HAP-1 (cell line): ENCODE measurements at regions not wholly inside any gene's neighbourhood (a gene's known extent, or its start where the extent isn't known, plus 50 kb on each side); places are given as distances from the start of the nearest gene placed in this dataset.

Experiments used
- DNase-seq, 2 experiments: peaks; one replicate each; pipeline ENCODE4 v3.0.0-alpha.2; 2016 to 2020; ENCODE audit warnings: low spot score in 2 of 2
- H3K27me3 ChIP-seq: fragments of 250-450 bp; sonication (Bioruptor Pico); 2 replicates; pipeline ENCODE4 v1.5.1; 2020; ENCODE audit warnings: low read depth, mild to moderate bottlenecking, moderate library complexity
- H3K36me3 ChIP-seq: fragments of 250-450 bp; sonication (Bioruptor Pico); replicated peaks from 2 replicates; pipeline ENCODE4 v1.5.1; 2020; ENCODE audit warnings: mild to moderate bottlenecking
- H3K4me1 ChIP-seq: fragments of 250-450 bp; sonication (Bioruptor Pico); 2 replicates; pipeline ENCODE4 v1.5.1; 2020; ENCODE audit warnings: mild to moderate bottlenecking
- H3K4me3 ChIP-seq: fragments of 250-450 bp; sonication (Bioruptor Pico); 2 replicates; pipeline ENCODE4 v1.5.1; 2020; ENCODE audit warnings: mild to moderate bottlenecking, moderate library complexity
- H3K9me3 ChIP-seq: fragments of 250-450 bp; sonication (Bioruptor Pico); 2 replicates; pipeline ENCODE4 v1.5.1; 2020; ENCODE audit warnings: mild to moderate bottlenecking, moderate library complexity
- in situ Hi-C: fragments of 300-500 bp; cut with MboI; formaldehyde crosslinking; loops from 3 replicates; pipeline ENCODE4 v1.14.3; 2020; ENCODE audit warnings: low sequenced_read_pairs, inconsistent platforms, mixed read lengths

DNA sequence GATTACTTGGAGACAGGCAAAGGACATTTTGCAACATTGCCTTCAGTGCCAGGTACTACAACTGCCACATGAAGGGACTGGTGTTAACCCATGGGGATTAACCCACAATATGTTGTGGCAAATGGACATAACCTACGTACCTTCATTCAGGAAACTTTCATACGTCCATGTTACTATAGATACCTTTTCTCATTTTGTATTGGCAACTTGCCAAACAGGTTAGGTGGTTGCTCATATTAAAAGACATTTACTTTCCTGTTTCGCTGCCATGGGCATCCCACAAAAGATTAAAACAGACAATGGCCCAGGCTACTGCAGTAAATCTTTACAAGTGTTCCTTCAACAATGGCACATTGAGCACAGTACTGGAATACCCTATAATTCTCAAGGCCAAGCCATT is 925.3 kb downstream of the SLITRK6 start:
- Histone ChIP-seq H3K4me3 (no peak overlapping the region), H3K9me3 (no peaks in the 10 kb centered on the region), H3K4me1 (no peaks in the 10 kb centered on the region; the same call in none of the 2 replicates), H3K36me3 (no peaks in the 10 kb centered on the region), H3K27me3 (no peaks in the 10 kb centered on the region)
- in situ Hi-C loops, result no loop called here
- DNase-seq, result peak in 1 of 2 experiments; percentile 27

DNA sequence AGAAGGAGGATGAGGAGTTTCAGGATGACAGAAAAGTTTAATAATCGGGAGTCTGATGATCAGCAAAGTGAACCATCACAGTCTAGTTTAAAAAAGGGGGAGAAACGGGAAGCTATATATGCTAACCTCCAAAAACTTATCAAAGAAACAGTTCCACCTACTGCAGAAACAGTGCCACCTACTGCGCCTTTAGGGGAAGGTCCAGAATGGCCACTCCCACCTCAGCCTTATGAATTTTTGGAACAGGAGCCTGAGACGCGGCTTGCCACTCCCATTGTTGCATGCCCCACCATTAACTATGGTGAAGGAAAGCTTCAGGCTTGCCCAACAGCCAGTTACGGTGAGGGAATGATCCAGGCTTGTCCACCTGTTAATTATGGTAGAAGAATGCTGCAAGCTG is 929.0 kb downstream of the SLITRK6 start:
- Histone ChIP-seq H3K4me3 (no peak overlapping the region), H3K9me3 (no peaks in the 10 kb centered on the region), H3K27me3 (no peaks in the 10 kb centered on the region), H3K36me3 (no peaks in the 10 kb centered on the region), H3K4me1 (peaks cover 6% of the 10 kb centered on the region)
- peak; percentile 19 to 59 for DNase-seq
- in situ Hi-C loops, result no loop called here

DNA sequence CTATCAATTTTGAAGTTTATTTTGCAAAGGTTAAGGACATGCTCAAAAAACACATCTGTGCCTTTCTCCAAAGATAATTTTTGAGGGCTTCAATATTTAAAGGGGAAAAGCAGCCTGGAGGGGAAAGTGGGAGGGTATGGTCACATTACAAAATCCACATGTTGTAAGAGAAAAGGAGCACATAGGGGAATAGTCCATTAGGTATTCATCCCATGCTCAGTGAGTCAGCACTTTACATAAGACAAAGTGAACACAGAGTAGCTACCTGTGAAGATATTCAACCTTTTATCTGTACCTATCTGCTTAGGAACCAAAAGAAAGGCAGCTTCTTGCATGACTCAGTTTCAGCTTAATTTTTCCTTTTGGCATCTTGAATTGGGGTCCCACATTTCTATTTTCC is 932.0 kb downstream of the SLITRK6 start:
- Histone ChIP-seq H3K9me3 (no peaks in the 10 kb centered on the region), H3K4me3 (no peak overlapping the region), H3K4me1 (peaks cover 9% of the 10 kb centered on the region), H3K36me3 (no peaks in the 10 kb centered on the region), H3K27me3 (no peaks in the 10 kb centered on the region)
- DNase-seq, result no peak
- in situ Hi-C loops, result no loop called here

DNA sequence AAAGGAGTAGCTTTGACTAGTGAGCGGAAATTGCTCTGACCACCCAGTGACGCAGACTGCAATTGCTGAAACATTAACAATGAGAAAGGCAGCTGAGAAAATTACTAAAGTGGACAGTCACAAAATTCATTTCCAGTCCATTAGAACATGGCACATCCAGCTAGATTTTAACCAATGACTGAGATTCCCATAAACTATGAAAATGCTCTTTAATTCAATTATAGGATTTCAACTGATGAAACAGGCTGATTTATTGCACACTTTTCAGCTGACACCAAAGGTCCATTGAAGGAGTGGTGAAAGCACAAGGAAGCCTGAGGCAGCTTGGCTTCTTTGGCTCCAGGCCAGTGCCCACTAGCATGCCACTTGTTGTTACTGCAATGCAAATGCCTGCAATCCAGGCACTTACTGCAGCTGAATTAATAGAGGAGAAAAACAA is 933.4 kb downstream of the SLITRK6 start:
- DNase-seq, result peak; percentile 5 to 64
- H3K27me3 ChIP-seq, result no peaks in the 10 kb centered on the region
- H3K36me3 ChIP-seq, result no peaks in the 10 kb centered on the region
- no peaks in the 10 kb centered on the region for H3K9me3 ChIP-seq
- no peak overlapping the region for H3K4me3 ChIP-seq
- in situ Hi-C loops, result no loop called here
- H3K4me1 ChIP-seq, result peaks cover 9% of the 10 kb centered on the region

DNA sequence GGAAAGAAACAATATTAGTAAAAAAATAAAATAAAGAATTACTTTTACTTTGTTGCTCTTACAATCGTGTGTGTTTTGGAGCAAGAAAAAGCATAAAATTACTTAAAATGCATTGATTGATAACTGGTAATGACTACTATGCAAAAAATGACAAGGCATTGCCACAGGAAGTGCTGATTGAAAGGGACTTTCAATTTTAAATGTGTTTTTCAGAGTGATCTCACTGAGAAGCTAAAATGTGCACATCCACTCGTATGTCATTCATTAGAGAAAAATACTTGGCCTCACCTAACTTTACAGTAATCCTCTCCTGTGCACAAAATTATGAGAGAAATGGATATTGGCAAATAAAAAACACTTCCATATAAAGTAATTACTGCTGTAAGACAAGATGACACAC is 934.9 kb downstream of the SLITRK6 start:
- H3K36me3 ChIP-seq, result no peaks in the 10 kb centered on the region
- peaks cover 9% of the 10 kb centered on the region for H3K4me1 ChIP-seq
- no peaks in the 10 kb centered on the region for H3K9me3 ChIP-seq
- H3K27me3 ChIP-seq, result no peaks in the 10 kb centered on the region
- no peak overlapping the region for H3K4me3 ChIP-seq
- no peak for DNase-seq
- in situ Hi-C loops, result no loop called here

DNA sequence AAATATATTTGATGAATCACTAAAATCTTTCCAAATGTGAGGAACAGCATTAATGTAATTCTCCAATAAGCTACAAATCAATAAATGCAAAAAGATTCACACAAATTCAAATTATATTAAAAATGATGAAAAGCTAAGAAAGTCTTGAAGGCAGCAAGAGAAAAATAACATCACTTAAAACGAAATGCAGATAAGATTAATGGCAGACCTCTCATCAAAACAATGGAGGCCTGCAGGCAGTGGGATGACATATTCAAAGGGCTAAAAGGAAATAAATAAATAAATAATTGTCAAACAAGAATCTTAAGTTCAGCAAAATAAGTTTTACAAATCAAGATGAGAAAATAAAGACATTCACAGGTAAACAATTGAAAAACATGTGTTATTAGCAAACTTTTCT is 952.1 kb downstream of the SLITRK6 start:
- no peaks in the 10 kb centered on the region for H3K27me3 ChIP-seq
- peaks cover 8% of the 10 kb centered on the region for H3K4me1 ChIP-seq
- in situ Hi-C loops, result no loop called here
- no peak for DNase-seq
- H3K4me3 ChIP-seq, result no peak overlapping the region
- H3K9me3 ChIP-seq, result no peaks in the 10 kb centered on the region
- no peaks in the 10 kb centered on the region for H3K36me3 ChIP-seq

DNA sequence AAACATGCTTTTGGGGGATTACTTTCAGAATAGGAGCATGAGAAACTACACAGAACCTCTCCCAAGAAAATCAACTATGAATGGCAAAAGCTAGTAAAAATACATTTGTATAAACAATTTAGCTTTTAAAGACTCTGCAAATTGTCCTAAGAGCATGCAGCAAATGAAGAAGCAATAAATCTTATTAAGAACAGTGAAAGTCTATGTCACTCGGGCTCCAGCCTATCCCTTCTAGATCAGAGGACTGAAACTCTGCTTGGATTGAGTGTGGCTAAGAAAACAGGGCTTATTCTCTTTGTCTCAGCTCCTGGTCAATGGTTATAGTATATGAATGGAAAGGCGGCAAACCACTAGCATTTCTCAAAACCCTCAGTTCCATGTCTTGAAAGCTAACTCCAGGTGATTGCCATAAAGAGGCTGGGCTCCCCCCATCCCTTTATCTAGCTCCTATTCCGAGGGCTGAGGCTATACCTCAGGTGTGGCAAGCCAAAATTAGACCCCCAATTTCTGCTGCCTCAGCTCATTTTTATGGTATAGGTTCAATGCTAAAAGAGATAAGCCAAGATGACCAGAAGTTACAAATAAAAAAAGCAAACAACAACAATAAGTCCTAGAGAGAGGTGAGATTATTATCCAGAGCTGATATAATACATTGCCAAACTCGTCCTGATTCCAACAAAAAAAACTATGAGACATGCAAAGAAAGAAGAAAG is 953.2 kb downstream of the SLITRK6 start:
- no peaks in the 10 kb centered on the region for H3K27me3 ChIP-seq
- H3K4me3 ChIP-seq, result no peak overlapping the region
- peak; percentile 47 to 82 for DNase-seq
- in situ Hi-C loops, result no loop called here
- no peaks in the 10 kb centered on the region for H3K36me3 ChIP-seq
- no peaks in the 10 kb centered on the region for H3K9me3 ChIP-seq
- H3K4me1 ChIP-seq, result peaks cover 8% of the 10 kb centered on the region

DNA sequence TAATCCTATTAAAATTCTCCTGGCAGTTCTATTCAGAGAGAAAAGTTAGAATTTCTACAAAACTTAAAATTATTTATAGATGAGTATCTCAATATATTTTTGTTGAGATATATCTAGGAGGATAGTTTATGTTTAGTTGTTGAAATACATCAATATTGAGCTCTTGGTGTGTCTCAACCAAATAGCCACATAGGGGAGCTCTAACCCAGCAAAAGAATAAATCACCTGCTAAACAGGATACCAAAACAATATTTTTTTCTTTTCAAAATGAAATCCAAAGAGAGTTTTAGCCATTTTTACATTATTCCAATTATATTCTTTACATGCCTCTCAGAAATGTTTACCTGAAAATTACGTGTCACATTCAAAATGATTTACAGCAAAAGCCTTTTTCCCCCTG is 954.7 kb downstream of the SLITRK6 start:
- DNase-seq, result peak; percentile 24 to 40

DNA sequence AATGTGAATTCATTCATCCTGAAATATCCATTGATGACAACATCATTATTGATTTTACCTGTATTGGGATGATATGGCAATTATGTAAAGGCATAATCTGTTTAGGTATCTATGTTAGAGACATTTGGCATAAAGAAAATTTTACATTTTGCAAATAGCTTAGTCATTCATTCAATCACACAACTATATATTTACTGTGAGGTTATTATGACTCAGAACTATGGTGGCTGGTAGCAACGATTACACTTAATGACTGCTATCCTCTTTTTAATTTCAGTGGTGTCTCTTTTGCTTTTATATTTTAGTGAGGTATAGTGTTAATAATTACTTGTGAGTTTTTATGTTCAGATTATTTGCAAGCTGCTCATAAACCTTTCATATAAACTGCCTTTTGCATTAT is 955.9 kb downstream of the SLITRK6 start:
- no peak overlapping the region for H3K4me3 ChIP-seq
- no peak for DNase-seq
- no peaks in the 10 kb centered on the region for H3K27me3 ChIP-seq
- H3K36me3 ChIP-seq, result no peaks in the 10 kb centered on the region
- in situ Hi-C loops, result no loop called here
- H3K4me1 ChIP-seq, result peaks cover 8% of the 10 kb centered on the region
- H3K9me3 ChIP-seq, result no peaks in the 10 kb centered on the region

More for the DNA sequence above, 954.7 kb downstream of the SLITRK6 start:
- no peaks in the 10 kb centered on the region for H3K27me3 ChIP-seq
- no peaks in the 10 kb centered on the region for H3K36me3 ChIP-seq
- H3K4me1 ChIP-seq, result peaks cover 8% of the 10 kb centered on the region
- no peaks in the 10 kb centered on the region for H3K9me3 ChIP-seq
- in situ Hi-C loops, result no loop called here
- H3K4me3 ChIP-seq, result no peak overlapping the region

DNA sequence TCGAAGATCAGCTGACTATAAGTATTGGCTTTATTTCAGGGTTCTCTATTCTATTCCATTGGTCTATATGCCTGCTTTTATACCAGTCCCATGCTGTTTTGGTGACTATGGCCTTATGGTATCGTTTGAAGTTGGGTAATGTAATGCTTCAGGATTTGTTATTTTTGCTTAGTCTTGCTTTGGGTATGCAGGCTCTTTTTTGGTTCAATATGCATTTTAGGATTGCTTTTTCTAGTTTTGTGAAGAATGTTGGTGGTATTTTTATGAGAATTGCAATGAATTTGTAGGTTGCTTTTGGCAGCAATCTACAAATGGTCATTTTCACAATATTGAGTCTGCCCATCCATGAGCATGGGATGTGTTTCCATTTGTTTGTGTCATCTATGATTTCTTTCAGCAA is 951.9 kb upstream of the SLITRK1 start:
- DNase-seq, result no peak
- Histone ChIP-seq H3K9me3 (no peaks in the 10 kb centered on the region), H3K4me1 (no peaks in the 10 kb centered on the region), H3K27me3 (no peaks in the 10 kb centered on the region), H3K4me3 (no peak overlapping the region), H3K36me3 (no peaks in the 10 kb centered on the region)
- in situ Hi-C loops, result no loop called here

DNA sequence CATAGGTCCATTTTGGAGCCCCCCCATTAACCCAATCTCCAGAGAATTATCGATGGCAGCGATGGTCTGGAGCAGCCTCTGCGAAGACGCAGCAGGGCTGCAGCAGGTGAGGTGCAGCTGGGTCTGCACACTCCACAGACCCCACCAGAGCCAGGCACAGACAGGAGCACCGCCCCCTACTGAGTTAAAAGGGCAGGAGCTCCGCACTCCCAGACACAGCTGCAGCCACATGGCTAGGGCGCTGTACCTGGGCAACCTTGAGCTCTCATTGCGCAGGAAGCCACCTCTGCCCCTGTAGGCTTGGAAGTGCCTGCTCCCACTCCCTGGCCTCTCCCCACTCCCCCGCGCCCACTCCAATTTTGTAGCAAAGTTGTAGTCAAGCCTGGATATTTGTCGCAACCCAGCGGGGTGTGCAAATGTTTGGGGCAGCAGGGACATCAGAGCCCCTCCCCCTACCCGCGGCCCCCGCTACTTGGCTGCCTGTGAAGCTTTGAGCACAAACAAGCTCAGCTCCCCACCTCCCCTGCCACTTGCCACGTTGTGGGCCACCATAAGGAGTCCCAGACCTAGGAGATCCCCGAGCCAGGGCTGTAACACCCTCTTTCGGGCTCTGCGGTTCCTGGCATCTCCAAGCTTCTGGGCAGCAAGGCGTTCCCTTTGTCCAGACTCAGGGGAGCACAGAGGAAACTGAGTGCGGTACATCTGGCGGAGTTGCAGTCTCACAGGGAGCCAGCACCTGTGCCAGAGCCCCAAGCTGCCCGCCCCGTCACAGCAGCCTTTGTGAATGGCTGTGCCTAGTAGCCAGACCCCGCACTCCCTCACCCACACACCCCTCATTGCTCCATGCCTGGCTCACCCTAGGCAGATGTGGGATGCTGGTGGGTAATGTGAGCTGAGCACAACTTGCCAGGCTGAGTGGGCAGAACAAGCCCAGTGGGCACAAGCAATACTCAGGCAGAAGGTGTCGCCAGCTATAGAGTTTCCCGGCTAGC is 949.7 kb upstream of the SLITRK1 start:
- Histone ChIP-seq H3K4me1 (no peaks in the 10 kb centered on the region), H3K27me3 (no peaks in the 10 kb centered on the region), H3K36me3 (no peaks in the 10 kb centered on the region), H3K9me3 (no peaks in the 10 kb centered on the region), H3K4me3 (no peak overlapping the region)
- DNase-seq, result no peak
- in situ Hi-C loops, result no loop called here

DNA sequence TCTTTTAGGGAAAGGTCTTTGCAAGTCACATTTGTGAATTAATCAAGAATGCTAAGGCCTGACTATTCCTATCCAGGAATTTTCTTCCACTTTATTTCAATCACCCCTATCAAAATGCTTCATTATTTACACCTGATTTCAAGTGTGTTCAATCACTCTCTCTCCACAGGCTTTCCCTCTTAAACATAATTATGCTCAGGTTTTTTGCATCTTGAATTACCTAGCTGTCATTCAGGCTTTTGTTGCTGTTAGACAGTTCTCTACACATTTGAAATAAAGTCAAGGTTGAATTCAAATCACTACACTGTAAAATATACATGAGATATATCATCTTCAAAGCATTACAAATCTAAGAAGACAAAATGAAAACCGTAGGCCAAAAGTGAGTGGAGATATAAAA is 941.3 kb upstream of the SLITRK1 start:
- Histone ChIP-seq H3K27me3 (no peaks in the 10 kb centered on the region), H3K4me1 (no peaks in the 10 kb centered on the region), H3K4me3 (no peak overlapping the region), H3K9me3 (no peaks in the 10 kb centered on the region), H3K36me3 (no peaks in the 10 kb centered on the region)
- no peak for DNase-seq
- in situ Hi-C loops, result no loop called here

DNA sequence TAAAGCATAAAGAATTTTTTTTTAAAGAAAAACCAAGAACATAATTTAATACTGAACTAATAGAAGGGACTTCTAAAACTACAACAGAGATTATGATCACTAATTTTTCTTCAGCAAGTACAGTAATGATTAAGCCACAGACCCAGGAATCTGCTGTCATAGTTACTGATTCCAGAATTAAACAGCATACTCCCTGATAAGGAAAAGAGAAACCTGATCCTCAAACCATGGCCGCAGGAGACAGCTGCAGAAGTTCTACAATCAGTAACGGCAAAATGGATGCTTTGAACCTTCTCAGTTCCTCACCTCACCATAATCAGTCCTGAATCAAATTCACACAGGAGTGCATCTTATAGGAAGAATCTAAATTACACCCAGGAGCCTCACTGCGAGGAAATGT is 939.0 kb upstream of the SLITRK1 start:
- Histone ChIP-seq H3K4me1 (no peaks in the 10 kb centered on the region), H3K36me3 (no peaks in the 10 kb centered on the region), H3K27me3 (no peaks in the 10 kb centered on the region), H3K4me3 (no peak overlapping the region), H3K9me3 (no peaks in the 10 kb centered on the region)
- in situ Hi-C loops, result no loop called here
- no peak for DNase-seq

DNA sequence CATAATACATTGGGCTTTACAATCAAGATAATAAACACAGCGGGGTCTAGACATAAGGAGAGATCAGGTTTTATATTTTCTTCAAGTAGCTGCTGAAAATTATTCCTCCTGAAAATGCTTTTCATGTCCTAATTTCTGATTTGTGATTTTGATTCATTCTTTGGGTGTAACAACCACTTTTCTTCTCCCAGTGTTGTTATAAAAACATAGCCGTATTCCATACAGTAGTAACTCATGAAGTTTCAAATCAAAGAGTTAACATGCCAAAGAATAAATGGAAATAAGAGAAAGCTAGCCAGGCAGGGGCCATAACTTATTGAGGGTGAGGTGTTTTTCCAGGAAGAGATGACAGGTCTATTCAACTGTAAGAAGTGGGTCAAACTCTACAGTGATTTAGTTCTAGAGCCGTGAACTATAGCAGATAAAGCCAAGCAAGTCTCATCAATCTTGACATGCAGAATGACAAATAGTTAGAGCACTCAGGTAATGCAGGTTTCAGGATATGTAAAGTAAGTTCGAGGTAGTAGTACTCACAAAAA is 934.4 kb upstream of the SLITRK1 start:
- no peak overlapping the region for H3K4me3 ChIP-seq
- no peaks in the 10 kb centered on the region for H3K9me3 ChIP-seq
- no peaks in the 10 kb centered on the region for H3K4me1 ChIP-seq
- H3K27me3 ChIP-seq, result no peaks in the 10 kb centered on the region
- DNase-seq, result no peak
- H3K36me3 ChIP-seq, result no peaks in the 10 kb centered on the region
- in situ Hi-C loops, result no loop called here
